Stimulated activated CD8-positive, alpha-beta memory T cell treated with anti-CD3 and anti-CD28 coated beads, Interleukin-15, amount 100 ng/mL, for 24 hours (primary cell): ENCODE measurements at regions not wholly inside any gene's neighbourhood (a gene's known extent, or its start where the extent isn't known, plus 50 kb on each side); places are given as distances from the start of the nearest gene placed in this dataset.

Experiments
- DNase-seq: peaks from one replicate; pipeline ENCODE4 v3.0.0-alpha.2; 2020; ENCODE audit warnings: low read depth

GRCh38 chr14:97724265-97724731 is 927.1 kb downstream of the VRK1 start:
- DNase-seq = no peak

DNA sequence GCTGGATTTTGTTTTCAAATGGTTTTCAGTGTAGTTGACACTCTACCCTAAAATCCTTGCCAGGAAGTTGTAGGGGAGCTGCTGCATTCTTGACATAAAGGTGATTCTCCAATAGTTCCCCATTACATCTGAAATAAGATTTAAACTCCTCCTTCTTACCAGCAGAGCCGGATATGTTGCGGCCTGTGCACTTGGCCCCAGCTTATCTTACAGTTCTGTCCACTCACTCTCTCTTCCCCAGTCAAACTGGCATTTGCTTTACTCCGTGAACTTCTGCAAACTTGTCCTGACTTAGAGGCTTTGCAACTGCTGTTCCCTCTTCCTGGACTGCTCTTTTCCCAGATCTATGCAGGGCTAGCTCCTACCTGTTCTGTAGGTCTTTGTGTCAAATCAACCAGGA is 929.5 kb downstream of the VRK1 start:
- DNase-seq = no peak

DNA sequence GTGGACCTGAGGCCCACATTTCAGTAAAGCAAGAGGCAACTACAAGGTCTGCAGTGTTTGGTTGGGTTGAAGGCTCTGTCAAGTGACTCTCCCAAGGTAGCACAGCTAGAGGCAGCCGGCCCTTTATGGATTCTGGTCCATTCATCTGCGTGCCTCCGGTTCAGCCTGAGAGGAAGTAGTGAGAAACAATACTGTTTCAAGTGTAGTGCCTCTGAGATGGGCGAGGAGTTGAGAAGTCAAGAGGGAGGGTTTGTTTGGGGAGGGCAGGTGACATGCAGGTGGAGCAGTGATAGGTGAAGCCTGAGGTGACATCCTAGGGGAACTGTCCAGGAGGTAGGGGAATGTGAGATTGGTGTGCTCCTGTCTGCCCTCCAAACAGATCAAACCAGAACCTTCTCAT is 933.5 kb downstream of the VRK1 start:
- DNase-seq = no peak

DNA sequence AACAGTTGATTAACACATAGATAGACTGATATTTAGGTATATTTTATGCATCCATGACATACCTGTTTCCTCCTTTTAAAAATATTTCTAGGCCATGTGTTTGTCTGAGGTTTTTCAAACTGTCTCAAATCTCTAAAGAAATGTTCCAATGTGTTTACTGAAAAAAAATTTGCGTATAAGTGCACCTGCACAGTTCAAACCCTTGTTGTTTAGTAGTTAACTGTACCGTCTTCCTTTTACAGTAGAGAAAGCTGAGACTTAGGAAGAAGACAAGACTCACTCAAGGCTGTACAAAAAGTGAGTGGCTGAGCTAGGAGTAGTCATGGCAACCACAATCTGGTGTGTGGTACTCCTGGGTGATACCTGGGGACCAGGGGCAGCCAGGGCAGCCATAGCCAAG is 934.6 kb downstream of the VRK1 start:
- no peak for DNase-seq

DNA sequence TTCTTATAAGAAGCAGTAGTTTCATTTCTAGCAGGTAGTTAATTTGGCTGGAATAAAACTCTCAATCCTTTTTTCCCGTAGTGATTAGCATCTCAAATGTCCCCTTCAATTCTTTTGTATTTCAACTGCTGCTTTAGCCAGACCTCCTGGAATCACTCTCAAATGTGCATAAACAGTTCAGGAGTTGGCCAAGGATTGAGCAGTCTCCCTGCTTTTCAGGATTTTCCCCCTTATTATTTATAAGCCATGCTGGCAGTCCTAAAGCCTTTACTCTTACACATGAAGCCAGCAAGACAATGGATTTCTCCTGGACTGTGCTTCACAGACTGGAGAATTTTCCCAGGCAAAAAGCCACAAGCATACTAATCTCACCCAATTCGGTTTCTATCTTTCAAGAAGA is 950.1 kb downstream of the VRK1 start:
- DNase-seq = no peak

GRCh38 chr14:97748616-97749015 is 951.4 kb downstream of the VRK1 start:
- no peak for DNase-seq

DNA sequence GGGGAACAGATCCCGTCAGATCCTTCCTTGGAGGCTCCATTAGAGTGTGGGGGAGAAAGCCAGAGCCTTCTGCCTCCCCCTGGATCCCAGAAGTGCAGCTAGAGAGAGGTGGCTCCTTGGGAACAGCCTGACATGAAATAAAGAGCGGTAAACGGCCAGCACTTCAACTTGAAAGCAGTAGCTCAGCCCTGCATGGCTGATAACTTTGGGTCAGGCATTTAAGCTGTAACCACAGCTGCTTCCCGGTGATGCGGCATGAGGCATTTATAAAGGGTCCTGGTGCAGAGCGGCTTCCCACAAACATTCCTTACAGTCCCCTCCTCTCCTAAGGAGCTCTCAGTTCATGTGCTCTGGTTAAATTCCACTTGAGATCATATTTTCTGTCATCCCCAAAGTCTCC is 960.3 kb downstream of the VRK1 start:
- no peak for DNase-seq

DNA sequence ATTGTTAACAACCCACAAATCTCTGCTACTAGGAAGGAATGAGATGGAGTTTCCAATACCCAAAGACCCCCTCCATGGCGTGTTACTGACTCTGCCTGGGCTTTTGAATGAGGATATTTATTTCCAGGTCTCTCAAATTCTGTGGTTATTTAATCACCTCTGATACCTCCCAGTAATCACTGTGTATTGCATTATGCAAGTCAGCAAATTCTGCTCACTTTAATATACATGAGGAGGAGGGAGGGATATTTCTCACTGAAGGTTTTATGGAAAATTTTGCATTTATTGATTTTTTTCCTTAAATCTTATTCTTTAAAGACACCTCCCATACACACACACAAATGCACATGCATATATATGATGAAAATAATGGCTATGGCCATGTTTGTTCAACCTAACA is 962.9 kb downstream of the VRK1 start:
- DNase-seq = no peak

- DNase-seq = no peak
Observed at GRCh38 chr14:97762386-97762785, 965.2 kb downstream of the VRK1 start.

- no peak for DNase-seq
Observed at GRCh38 chr14:97771340-97772045, 974.3 kb downstream of the VRK1 start.

- no peak for DNase-seq
Observed at GRCh38 chr14:97773598-97773997, 976.4 kb downstream of the VRK1 start.

- no peak for DNase-seq
Observed at GRCh38 chr14:97776890-97777558, 979.8 kb downstream of the VRK1 start.

- no peak for DNase-seq
Observed at GRCh38 chr14:97777622-97778355, 980.6 kb downstream of the VRK1 start.

DNA sequence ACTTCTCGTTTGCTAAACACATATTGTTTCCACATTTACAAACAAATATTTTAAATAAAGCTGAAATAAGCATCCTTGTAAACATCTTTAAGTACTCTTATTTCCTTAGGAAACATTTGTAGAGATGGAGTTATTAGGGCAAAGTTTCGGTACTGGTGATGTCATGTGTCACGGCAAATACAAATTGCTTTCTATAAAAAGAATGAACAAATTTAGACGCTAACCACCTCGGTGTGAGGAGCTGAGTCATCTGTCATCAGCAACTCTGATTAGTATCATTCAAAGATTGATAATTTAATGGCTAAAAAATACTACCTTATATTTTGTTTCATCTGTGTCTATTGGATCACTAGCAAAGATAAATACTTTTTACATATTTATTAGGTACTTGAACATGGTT is 982.0 kb downstream of the VRK1 start:
- DNase-seq = no peak

DNA sequence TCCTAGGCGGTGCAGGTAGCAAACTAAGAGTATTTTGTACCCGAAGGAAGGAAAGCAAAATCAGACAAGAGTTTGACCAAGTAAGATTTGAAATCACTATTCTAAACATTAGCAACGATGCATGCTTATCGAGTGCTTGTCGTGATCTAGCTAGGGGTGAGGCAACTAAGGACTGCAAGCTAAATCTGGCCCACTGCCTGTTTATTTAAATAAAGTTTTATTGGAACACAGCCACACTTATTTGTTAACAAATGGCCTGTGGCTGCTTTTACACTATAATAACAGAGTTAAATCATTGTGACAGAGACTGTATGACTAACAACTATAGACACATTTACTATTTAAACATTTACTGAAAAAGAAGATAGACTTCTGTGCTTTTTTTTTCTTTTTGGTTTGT is 983.6 kb downstream of the VRK1 start:
- no peak for DNase-seq

DNA sequence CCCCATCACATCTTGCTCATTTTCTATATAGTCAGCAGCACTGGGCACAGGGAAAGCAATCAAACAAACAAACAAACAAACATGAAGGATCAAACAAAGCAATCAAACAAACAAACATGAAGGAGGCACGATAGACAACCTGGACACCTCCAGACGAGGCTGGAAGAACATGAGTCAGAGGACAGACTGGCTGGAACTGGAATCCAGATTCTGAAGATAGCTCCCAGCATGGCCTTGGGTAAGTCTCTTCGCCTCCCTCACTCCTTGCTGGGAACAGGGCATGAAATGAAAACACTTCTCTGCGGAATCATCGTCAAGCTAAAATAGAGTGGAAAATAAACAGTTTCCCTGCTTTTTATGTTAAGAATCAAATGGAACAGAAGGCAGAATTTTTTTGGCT is 984.8 kb downstream of the VRK1 start:
- no peak for DNase-seq

DNA sequence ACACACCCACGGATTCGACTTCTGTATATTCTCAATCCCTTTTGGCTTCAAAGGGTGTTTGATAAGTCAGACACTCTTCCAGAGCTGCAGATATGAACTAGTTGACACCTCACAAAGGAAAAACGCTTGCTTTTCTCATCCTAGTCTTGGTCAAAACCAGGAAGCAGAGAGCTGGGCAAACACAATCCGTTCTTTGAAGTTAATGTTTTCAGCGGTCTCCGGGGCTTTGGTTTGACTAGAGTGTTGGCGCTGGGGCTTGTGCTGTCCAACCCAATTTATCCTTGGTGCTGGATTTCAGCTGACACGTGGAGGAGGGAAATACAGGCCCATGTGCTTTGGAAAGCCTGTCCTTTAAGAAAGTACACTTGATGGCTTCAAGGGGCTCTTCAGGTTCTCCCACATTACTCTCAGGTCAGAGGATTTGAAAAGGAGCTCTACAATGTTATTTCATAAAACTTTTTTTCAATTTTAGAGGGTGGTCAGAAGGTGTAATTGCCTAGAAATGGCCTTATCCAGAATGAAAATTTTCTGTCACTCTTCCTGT is 985.8 kb downstream of the VRK1 start:
- no peak for DNase-seq

DNA sequence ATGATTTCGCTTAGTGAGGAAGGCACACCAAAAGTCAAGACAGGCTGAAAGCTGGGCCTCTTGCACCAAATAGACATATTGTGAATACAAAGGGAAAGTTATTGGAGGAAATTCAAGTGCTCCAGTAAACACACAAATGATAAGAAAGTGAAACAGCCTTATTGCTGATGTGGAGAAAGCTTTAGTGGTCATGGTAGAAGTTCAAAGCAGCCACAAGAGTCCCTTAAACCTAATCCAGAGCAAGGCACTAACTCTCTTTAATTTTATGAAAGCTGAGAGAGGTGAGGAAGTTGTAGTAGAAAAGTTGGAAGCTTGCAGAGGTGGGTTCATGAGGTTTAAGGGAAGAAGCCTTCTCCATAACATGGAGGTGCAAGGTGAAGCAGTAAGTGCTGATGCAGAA is 988.3 kb downstream of the VRK1 start:
- DNase-seq = no peak

- no peak for DNase-seq
Observed at GRCh38 chr14:97788364-97788763, 991.2 kb downstream of the VRK1 start.

DNA sequence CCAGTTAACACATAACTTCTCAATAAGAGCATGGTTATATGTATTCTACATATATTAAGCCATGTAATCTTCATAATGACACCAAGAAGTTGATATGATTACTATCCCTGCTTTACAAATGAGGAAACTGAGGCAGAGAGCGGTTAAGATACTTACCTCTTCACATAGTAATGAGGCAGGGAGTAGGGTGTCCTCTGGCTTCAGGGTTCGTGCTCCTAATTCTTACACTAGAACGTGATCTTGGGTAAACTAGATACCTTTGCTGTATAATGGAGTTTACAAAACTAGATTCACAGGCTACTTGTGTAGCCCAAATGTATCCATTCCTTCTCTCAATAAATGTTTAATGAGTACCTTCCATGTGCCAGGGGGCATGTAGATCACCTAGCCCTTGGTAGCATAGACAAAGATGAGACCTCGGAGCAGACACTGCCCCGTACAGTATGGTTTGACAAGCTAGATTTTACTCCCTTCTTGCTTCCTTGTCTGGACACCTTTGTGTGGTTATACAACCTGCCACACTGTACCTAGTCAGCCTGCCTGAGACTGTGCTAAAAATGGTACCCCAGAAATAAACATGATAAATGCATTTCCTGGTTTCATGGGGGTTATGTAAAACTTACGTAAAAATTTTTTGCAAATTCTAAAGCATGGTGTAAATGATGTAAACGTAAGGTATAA is 991.8 kb downstream of the VRK1 start:
- no peak for DNase-seq

DNA sequence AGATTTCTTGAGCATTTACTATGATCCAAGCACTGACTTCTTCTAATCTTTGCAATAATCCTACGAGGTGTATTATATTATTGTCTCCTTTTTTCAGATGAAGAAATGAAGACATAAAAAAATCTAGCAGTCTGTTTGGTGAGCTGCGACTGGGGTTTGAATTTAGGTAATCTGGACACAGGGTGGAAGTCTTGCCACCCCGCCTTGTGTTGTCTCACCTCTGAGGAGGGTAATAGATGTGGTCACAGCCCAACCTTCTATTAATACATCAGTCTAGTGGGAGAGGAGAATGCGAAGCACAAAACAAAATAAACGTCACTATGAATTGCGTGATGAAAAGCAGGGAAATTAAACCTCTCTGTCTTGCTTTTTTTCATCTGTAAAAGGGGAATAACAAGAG is 993.9 kb downstream of the VRK1 start:
- no peak for DNase-seq

GRCh38 chr14:97791906-97792305 is 994.7 kb downstream of the VRK1 start:
- DNase-seq = no peak
